ENCODE measurements at regions not wholly inside any gene's neighbourhood (a gene's known extent, or its start where the extent isn't known, plus 50 kb on each side); places are given as distances from the start of the nearest gene placed in this dataset.

GRCh38 chr13:74206855-74207254 is 72.7 kb upstream of the KLF12 start:
- no peaks in the 10 kb centered on the region for H3K9me2 ChIP-seq (replicated peaks; ENCODE audit: control insufficient read depth, low read length)
- no peaks in the 10 kb centered on the region for H3F3A ChIP-seq (ENCODE audit: control insufficient read depth, insufficient read depth)
- H4K20me1 ChIP-seq (ENCODE audit: control insufficient read depth, insufficient read depth, low read depth, low read length), result no peaks in the 10 kb centered on the region
- H3K27ac ChIP-seq (ENCODE audit: low read depth, low read length), result no peak overlapping the region
- no peaks in the 10 kb centered on the region for H3K4me1 ChIP-seq (ENCODE audit: control insufficient read depth, low read length)
- no peaks in the 10 kb centered on the region for H3K9me3 ChIP-seq (ENCODE audit: control insufficient read depth, insufficient read depth, low read length)
- no peak overlapping the region for H3K4me2 ChIP-seq (ENCODE audit: low read length)
- H3K79me2 ChIP-seq (ENCODE audit: control insufficient read depth, low read length), result no peaks in the 10 kb centered on the region
- no peak overlapping the region for H3K4me3 ChIP-seq (ENCODE audit: low read length)
- no peaks in the 10 kb centered on the region for H3K36me3 ChIP-seq (ENCODE audit: control insufficient read depth, low read length)
- H3K27me3 ChIP-seq (ENCODE audit: control insufficient read depth, low read length), result peaks cover 3% of the 10 kb centered on the region; the same call in 1 of the 2 replicates
- TF ChIP-seq CTCF (IDR thresholded peaks at IDR 0.05; ENCODE audit: low read depth, low read length, poor library complexity, severe bottlenecking), result no peak
- TF ChIP-seq EZH2phosphoT487 (IDR thresholded peaks at IDR 0.05; ENCODE audit: borderline replicate concordance, low read length), result no peak

- Histone ChIP-seq H3K9me2 (replicated peaks; ENCODE audit: control insufficient read depth, low read length) (no peaks in the 10 kb centered on the region), H4K20me1 (ENCODE audit: control insufficient read depth, insufficient read depth, low read depth, low read length) (no peaks in the 10 kb centered on the region), H3K27me3 (ENCODE audit: control insufficient read depth, low read length) (peaks cover 3% of the 10 kb centered on the region; the same call in 1 of the 2 replicates), H3K4me3 (ENCODE audit: low read length) (no peak overlapping the region), H3K4me2 (ENCODE audit: low read length) (no peak overlapping the region), H3K9me3 (ENCODE audit: control insufficient read depth, insufficient read depth, low read length) (no peaks in the 10 kb centered on the region), H3F3A (ENCODE audit: control insufficient read depth, insufficient read depth) (no peaks in the 10 kb centered on the region), H3K4me1 (ENCODE audit: control insufficient read depth, low read length) (no peaks in the 10 kb centered on the region), H3K36me3 (ENCODE audit: control insufficient read depth, low read length) (no peaks in the 10 kb centered on the region), H3K27ac (ENCODE audit: low read depth, low read length) (no peak overlapping the region), H3K79me2 (ENCODE audit: control insufficient read depth, low read length) (no peaks in the 10 kb centered on the region)
- TF ChIP-seq EZH2phosphoT487 (IDR thresholded peaks at IDR 0.05; ENCODE audit: borderline replicate concordance, low read length) (no peak), CTCF (IDR thresholded peaks at IDR 0.05; ENCODE audit: low read depth, low read length, poor library complexity, severe bottlenecking) (no peak)
Observed at GRCh38 chr13:74206061-74206561, 71.9 kb upstream of the KLF12 start.

GRCh38 chr13:74205313-74205690 is 71.1 kb upstream of the KLF12 start:
- Histone ChIP-seq H4K20me1 (ENCODE audit: control insufficient read depth, insufficient read depth, low read depth, low read length) (no peaks in the 10 kb centered on the region), H3K27me3 (ENCODE audit: control insufficient read depth, low read length) (peaks cover 3% of the 10 kb centered on the region; the same call in 1 of the 2 replicates), H3K36me3 (ENCODE audit: control insufficient read depth, low read length) (no peaks in the 10 kb centered on the region), H3K9me3 (ENCODE audit: control insufficient read depth, insufficient read depth, low read length) (no peaks in the 10 kb centered on the region), H3K4me2 (ENCODE audit: low read length) (no peak overlapping the region), H3K79me2 (ENCODE audit: control insufficient read depth, low read length) (no peaks in the 10 kb centered on the region), H3K4me3 (ENCODE audit: low read length) (no peak overlapping the region), H3K4me1 (ENCODE audit: control insufficient read depth, low read length) (no peaks in the 10 kb centered on the region), H3F3A (ENCODE audit: control insufficient read depth, insufficient read depth) (no peaks in the 10 kb centered on the region), H3K9me2 (replicated peaks; ENCODE audit: control insufficient read depth, low read length) (no peaks in the 10 kb centered on the region), H3K27ac (ENCODE audit: low read depth, low read length) (no peak overlapping the region)
- TF ChIP-seq EZH2phosphoT487 (IDR thresholded peaks at IDR 0.05; ENCODE audit: borderline replicate concordance, low read length), result no peak
- no peak for TF ChIP-seq CTCF (IDR thresholded peaks at IDR 0.05; ENCODE audit: low read depth, low read length, poor library complexity, severe bottlenecking)
